ENCODE measurements at regions not wholly inside any gene's neighbourhood (a gene's known extent, or its start where the extent isn't known, plus 50 kb on each side); places are given as distances from the start of the nearest gene placed in this dataset.

GRCh38 chr1:194084755-194085154 is 898.3 kb upstream of the B3GALT2 start:
- TF ChIP-seq CTCF (IDR thresholded peaks at IDR 0.05 in 4 of 5, conservative IDR thresholded peaks at IDR 0.05 in 1 of 5): no peak
- no peak for TF ChIP-seq POLR2A (IDR thresholded peaks at IDR 0.05)
